Liver (tissue), 7 donors: ENCODE measurements at regions not wholly inside any gene's neighbourhood (a gene's known extent, or its start where the extent isn't known, plus 50 kb on each side); places are given as distances from the start of the nearest gene placed in this dataset.

Experiments used
- DNase-seq: peaks from one replicate; pipeline ENCODE4 v3.0.0-alpha.2; 2017; ENCODE audit warnings: low spot score
- H3K27ac ChIP-seq, 2 donors: one replicate each; pipeline ENCODE4 v1.7.0; 2013; ENCODE audit warnings: inconsistent platforms in 2 of 2, low read length in 2 of 2, control low read depth in 1 of 2, low read depth in 1 of 2, mild to moderate bottlenecking in 1 of 2
- H3K27me3 ChIP-seq, 4 donors: one replicate each; pipeline versions ENCODE4 v1.6.1 to v1.7.0; 2013; ENCODE audit warnings: low read length in 3 of 4, inconsistent platforms in 1 of 4, mild to moderate bottlenecking in 1 of 4, moderate library complexity in 1 of 4; ENCODE audit not compliant: control insufficient read depth in 4 of 4, insufficient read depth in 4 of 4
- H3K36me3 ChIP-seq, 4 donors: one replicate each; pipeline versions ENCODE4 v1.6.1 to v1.7.0; 2013; ENCODE audit warnings: low read length in 3 of 4, mild to moderate bottlenecking in 3 of 4, low read depth in 1 of 4, moderate library complexity in 1 of 4; ENCODE audit not compliant: control insufficient read depth in 4 of 4, insufficient read depth in 3 of 4
- H3K4me1 ChIP-seq, 4 donors: one replicate each; pipeline versions ENCODE4 v1.6.1 to v1.7.0; 2013; ENCODE audit warnings: low read length in 3 of 4, mild to moderate bottlenecking in 3 of 4, moderate library complexity in 1 of 4; ENCODE audit not compliant: control insufficient read depth in 4 of 4, insufficient read depth in 4 of 4
- H3K4me3 ChIP-seq, 3 donors: one replicate each; pipeline versions ENCODE4 v1.6.1 to v1.7.0; 2013; ENCODE audit warnings: low read length in 3 of 3, control low read depth in 1 of 3, low read depth in 1 of 3, mild to moderate bottlenecking in 1 of 3
- H3K9ac ChIP-seq, 2 donors: one replicate each; pipeline ENCODE4 v1.7.0; 2013; ENCODE audit warnings: low read length in 2 of 2, mild to moderate bottlenecking in 2 of 2, moderate library complexity in 2 of 2, control low read depth in 1 of 2, low read depth in 1 of 2
- H3K9me3 ChIP-seq, 4 donors: one replicate each; pipeline versions ENCODE4 v1.6.1 to v1.7.0; 2013; ENCODE audit warnings: low read length in 3 of 4; ENCODE audit not compliant: control insufficient read depth in 4 of 4
- HNF4A ChIP-seq, 2 donors: conservative IDR thresholded peaks; 2 replicates each; pipeline ENCODE4 v1.6.1; 2016; ENCODE audit warnings: antibody characterized with exemption in 2 of 2, mild to moderate bottlenecking in 2 of 2
- HNF4G ChIP-seq: IDR thresholded peaks from 2 replicates; pipeline ENCODE4 v1.6.1; 2016; ENCODE audit warnings: antibody characterized with exemption
- JUND ChIP-seq, 2 donors: IDR thresholded peaks; 2 replicates each; pipeline ENCODE4 v1.6.1; 2016; ENCODE audit warnings: antibody characterized with exemption in 2 of 2
- NR2F2 ChIP-seq: IDR thresholded peaks from 2 replicates; pipeline ENCODE4 v1.6.1; 2016; ENCODE audit warnings: antibody characterized with exemption
- RAD21 ChIP-seq, 2 donors: IDR thresholded peaks; 2 replicates each; pipeline ENCODE4 v1.6.1; 2016; ENCODE audit warnings: antibody characterized with exemption in 2 of 2, mild to moderate bottlenecking in 2 of 2
- RXRA ChIP-seq, 2 donors: IDR thresholded peaks; 2 replicates each; pipeline ENCODE4 v1.6.1; 2017 to 2018; ENCODE audit warnings: antibody characterized with exemption in 2 of 2, mild to moderate bottlenecking in 1 of 2
- SP1 ChIP-seq: IDR thresholded peaks from 2 replicates; pipeline ENCODE4 v1.6.1; 2018; ENCODE audit warnings: antibody characterized with exemption, mild to moderate bottlenecking
- YY1 ChIP-seq: IDR thresholded peaks from 2 replicates; pipeline ENCODE4 v1.6.1; 2016; ENCODE audit warnings: antibody characterized with exemption, mild to moderate bottlenecking
- WGBS: extraction: QIAGEN DNeasy Blood & Tissue Kit; methylation state at CpG from one replicate; pipeline ENCODE4 v1.1.7; 2013; 5-methylcytosine and 5-hydroxymethylcytosine counted together
- donor health status: healthy.
- donor health status: healthy.
- donor health status: healthy.
- donor health status: healthy.

GRCh38 chr18:23401400-23402347 is 51.4 kb upstream of the RIOK3 start:
- H3K4me1 ChIP-seq: peaks cover 0 to 9% (median 3%) of the 10 kb centered on the region in 4 donors
- no peak for DNase-seq
- no peaks in the 10 kb centered on the region for H3K27me3 ChIP-seq
- TF ChIP-seq RAD21 (IDR thresholded peaks at IDR 0.05): peak; percentile 4 to 5
- no peak for TF ChIP-seq YY1
- TF ChIP-seq JUND (IDR thresholded peaks at IDR 0.05): peak in 1 of 2 donors; percentile 31
- peak; percentile 64 to 85 for TF ChIP-seq HNF4A (conservative IDR thresholded peaks at IDR 0.05)
- TF ChIP-seq RXRA (IDR thresholded peaks at IDR 0.05): peak; percentile 57 to 60
- TF ChIP-seq NR2F2: peak; percentile 100
- TF ChIP-seq HNF4G: no peak
- peak; percentile 72 for TF ChIP-seq SP1
- no peaks in the 10 kb centered on the region for H3K9me3 ChIP-seq
- no peak overlapping the region for H3K4me3 ChIP-seq
- peaks cover 0 to 3% (median 0%) of the 10 kb centered on the region in 4 donors for H3K36me3 ChIP-seq
- no peak overlapping the region for H3K27ac ChIP-seq
- no peak overlapping the region for H3K9ac ChIP-seq
- WGBS: 67% methylated on average over 10 of the region's 10 CpGs
